NCI-H345 (cell line): ENCODE measurements at regions not wholly inside any gene's neighbourhood (a gene's known extent, or its start where the extent isn't known, plus 50 kb on each side); places are given as distances from the start of the nearest gene placed in this dataset.
"Not testable (repeated sequence)": the region's sequence is repeated elsewhere in the genome, so short reads cannot be mapped to it uniquely, and the experiment has no call there.

Source experiments
- DNase-seq: peaks from one replicate; lab custom pipeline; 2025; lab: John Stamatoyannopoulos, UW

GRCh38 chr6:102761872-102762271, 1368.4 kb downstream of the GRIK2 start:
- no peak for DNase-seq

GRCh38 chr6:102759415-102759814, 1365.9 kb downstream of the GRIK2 start:
- no peak for DNase-seq

DNA sequence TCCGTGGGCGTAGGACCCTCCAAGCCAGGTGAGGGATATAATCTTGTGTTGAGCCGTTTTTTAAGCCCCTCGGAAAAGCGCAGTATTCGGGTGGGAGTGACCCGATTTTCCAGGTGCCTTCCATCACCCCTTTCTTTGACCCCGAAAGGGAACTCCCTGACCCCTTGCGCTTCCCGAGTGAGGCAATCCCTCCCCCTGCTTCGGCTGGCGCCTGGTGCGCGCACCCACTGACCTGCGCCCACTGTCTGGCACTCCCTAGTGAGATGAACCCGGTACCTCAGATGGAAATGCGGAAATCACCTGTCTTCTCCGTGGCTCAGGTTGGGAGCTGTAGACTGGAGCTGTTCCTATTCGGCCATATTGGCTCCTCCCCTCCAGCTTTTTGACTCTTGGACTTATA, 1365.0 kb downstream of the GRIK2 start:
- not testable (repeated sequence) for DNase-seq

GRCh38 chr6:102749210-102749971, 1355.9 kb downstream of the GRIK2 start:
- DNase-seq, result no peak

- DNase-seq, result no peak
Observed at GRCh38 chr6:102746941-102747340, 1353.4 kb downstream of the GRIK2 start.

- no peak for DNase-seq
Observed at GRCh38 chr6:102742754-102743356, 1349.3 kb downstream of the GRIK2 start.

- DNase-seq, result no peak
Observed at GRCh38 chr6:102742028-102742427, 1348.5 kb downstream of the GRIK2 start.

GRCh38 chr6:102736941-102737368, 1343.4 kb downstream of the GRIK2 start:
- DNase-seq, result no peak

DNA sequence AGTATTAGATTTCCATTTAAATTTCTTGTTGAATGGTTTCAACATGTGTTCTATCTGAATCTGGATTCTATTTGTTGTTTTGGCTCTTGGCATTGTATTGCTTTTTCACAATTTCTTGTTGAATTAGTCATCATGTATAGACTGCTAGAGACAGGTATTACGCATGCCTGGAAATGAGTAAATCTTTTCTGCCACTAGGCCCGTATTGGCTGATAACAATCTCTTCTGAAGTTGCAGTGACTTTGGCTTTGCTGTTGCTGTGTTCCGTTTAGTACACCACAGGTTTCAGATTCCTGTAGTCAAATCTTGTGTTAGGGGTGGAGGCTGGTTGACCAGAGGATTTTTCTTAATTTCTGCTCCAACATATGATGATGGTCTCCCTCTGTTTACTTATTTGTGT, 1339.4 kb downstream of the GRIK2 start:
- DNase-seq, result no peak

DNA sequence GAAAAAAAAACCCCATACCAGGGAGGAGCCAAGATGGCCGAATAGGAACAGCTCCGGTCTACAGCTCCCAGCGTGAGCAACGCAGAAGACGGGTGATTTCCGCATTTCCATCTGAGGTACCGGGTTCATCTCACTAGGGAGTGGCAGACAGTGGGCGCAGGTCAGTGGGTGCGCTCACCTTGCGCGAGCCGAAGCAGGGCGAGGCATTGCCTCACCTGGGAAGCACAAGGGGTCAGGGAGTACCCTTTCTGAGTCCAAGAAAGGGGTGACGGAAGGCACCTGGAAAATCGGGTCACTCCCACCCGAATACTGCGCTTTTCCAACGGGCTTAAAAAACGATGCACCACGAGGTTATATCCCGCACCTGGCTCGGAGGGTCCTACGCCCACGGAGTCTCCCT, 1328.6 kb downstream of the GRIK2 start:
- not testable (repeated sequence) for DNase-seq

DNA sequence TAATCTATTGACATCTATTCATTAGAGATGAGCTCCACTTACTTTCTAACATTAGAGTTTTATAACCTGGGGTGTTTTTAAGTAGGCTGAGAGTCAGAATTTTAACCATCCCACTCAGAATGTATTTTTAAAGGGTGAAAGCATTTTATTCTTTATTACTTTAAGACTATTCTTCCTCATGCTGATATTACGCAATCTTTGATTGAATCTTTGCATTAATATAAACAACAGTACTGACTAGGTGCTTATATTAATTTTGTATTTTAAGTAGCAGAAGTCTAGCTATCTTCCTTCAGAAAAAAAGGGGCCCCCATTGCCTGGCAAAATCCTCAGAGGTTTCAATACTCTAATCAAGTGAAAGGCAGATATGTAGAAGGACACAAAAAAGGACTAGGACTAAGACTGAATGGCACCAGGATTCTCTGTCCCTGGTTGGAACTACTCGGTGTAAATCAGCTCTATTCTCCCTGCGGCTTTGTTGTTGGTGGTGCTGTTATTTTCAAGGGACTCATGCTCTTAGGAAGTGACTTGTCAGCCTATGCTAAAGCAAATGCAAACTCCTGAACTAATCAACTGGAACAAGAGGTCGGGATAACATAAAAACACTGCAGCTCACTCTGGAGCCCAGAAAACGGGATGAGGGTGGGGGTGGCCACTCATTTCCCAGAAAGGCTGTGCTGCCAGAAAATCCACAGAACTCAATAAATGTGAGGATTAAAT, 1324.4 kb downstream of the GRIK2 start:
- no peak for DNase-seq

DNA sequence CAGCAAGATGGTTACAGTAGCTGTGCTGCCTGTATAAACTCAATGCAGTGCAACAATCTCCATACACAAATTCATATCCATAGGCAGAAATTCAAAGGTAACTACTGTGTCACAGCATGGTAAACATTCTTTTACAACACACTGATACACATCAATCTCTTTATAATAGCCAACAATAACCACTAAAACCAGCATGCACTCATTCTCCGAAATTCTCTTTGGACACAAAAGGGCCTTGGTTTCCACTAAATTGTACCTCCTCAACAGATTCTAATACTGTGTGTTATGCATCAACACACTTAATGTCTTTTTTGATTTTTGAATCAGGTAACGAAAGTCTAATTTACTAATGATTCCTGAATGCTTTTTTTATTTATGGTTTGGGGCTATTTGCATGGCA, 1323.7 kb downstream of the GRIK2 start:
- DNase-seq, result no peak

DNA sequence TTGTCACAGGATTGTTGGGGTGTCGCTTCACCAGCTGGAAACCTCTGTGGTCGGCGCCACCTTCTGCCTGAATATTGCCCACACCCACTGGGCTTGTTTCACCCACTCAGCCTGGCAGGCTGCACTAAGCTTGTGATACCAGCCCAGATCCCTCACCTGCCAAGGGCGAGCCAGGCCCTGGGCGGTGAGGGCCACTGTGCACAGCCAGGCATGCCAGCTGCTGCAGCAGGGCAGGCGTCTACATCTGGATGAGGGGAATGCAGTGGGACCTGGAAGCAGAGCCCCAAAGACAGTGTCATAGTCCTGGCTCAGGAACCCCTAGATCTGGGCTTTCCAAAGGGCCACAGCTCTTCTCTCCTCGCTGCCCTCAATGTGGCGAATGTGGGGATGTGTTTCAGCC, 1307.5 kb downstream of the GRIK2 start:
- DNase-seq, result no peak

DNA sequence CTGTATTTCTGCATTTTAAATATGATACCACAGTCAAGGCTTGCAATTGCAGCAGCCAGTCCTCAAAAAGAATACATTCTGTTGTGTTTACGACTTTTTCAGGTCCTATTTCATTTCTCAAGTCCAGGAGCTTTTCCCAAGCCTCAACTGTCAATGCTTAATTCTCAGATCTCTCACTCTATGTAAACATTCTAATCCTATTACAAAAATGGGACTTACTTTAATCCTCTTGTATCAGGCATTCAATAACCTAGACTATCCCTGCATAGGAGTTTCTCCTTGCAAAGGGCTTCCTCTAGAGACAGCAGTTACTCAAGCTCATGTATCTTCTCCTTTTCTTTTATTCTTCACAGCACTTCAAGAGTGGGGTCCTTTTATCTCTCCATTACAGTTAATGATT, 1293.0 kb downstream of the GRIK2 start:
- DNase-seq, result no peak

- no peak for DNase-seq
Observed at GRCh38 chr6:102680413-102680812, 1286.9 kb downstream of the GRIK2 start.

- no peak for DNase-seq
Observed at GRCh38 chr6:102679865-102680264, 1286.4 kb downstream of the GRIK2 start.

DNA sequence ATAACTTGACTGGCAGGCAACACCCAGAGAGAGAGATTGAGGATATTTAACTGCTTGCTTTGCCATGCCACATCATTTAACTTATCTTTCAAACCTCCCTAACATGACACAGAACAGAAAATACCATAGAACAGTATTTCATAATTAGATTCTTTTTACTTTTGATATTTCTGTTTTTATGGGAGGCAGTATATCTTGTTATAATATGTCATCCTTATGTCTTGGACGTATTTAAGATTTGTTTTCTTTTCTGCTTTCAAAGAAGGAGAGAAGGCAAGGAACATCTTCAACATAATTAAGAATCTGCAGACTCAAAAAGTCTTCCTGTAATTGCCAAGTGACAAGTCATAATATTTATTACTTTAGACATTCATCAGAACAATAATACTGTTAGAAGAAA, 1283.7 kb downstream of the GRIK2 start:
- DNase-seq, result no peak

DNA sequence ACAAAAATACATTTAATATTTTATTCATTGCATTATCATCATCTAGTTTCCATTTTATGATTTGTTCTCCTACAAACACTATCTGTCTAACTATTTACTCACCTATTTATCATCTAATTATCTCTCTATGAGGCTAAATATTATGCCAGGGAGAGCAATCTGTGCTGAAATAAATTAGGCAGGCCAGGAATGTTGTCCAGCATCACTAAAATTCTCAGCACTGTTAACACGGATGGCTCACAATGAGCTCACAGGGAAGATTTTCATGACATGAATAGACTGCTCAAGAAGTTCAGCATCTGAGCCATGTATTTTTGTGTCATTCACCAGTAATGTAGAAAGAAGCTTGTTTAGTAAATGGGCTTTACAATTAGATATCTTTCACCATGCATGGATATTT, 1277.2 kb downstream of the GRIK2 start:
- DNase-seq, result no peak

DNA sequence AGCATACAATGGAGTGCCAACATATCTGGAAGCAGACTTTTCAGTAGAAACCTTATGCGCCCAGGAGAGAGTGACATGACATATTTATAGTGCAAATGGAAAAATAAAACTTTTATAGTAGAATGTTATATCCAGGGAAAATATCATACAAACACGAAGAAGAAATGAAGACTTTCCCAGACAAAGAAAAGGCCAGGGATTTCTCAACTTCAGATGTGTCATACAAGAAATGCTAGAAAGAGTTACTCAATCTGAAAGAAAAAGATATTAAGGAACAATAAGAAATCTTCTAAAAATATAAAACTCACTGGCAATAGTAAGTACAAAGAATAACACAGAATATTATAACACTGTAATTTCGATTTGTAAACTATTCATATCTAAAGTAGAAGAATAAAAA, 1269.3 kb downstream of the GRIK2 start:
- DNase-seq, result no peak

DNA sequence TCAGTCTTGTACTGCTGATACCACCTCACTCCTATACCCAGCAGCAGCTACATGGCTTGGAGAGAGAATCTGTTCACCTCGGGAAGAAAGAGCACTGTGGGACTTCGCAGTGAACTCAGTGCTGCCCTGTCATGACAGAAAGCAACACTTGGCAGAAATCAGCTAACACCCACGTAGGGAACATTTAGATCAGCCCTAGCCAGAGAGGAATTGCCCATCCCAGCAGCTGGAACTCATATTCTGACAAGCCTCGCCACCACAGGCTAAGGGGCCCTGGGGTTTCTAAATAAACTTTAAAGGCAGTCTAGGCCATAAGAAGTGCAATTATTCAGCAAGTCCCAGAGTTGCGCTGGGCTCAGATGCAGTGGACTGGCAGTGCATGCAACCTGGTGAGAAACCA, 1266.8 kb downstream of the GRIK2 start:
- DNase-seq, result no peak

DNA sequence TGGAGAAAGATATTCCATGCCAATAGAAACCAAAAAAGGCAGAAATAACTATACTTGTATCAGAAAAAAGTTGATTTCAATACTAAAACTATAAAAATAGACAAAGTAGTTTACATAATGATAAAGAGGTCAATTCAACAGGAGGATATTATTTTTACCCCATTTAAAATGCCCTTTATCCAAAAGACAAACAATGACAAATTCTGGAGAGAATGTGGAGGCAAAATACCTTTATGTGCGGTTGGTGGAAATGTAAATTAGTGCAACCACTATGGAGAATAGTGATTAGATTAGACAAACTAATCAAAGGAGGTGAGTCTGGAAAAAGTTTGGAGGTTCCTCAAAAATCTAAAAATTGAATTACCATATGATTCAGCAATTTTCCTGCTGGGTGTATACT, 1262.3 kb downstream of the GRIK2 start:
- DNase-seq, result no peak

- no peak for DNase-seq
Observed at GRCh38 chr6:102641426-102641825, 1247.9 kb downstream of the GRIK2 start.

GRCh38 chr6:102631921-102632320, 1238.4 kb downstream of the GRIK2 start:
- DNase-seq, result no peak
